H1 (cell line): ENCODE measurements at regions not wholly inside any gene's neighbourhood (a gene's known extent, or its start where the extent isn't known, plus 50 kb on each side); places are given as distances from the start of the nearest gene placed in this dataset.

Experiments used
- CTCF ChIA-PET: fragments of 300-600 bp; sonication (Branson Sonifier 250); formaldehyde crosslinking; loops from one replicate; lab custom pipeline; 2021; ENCODE audit not compliant: partially characterized antibody; lab: Charles Lee
- POLR2A ChIA-PET: fragments of 300-600 bp; sonication (Branson Sonifier 250); formaldehyde crosslinking; loops from one replicate; lab custom pipeline; 2021; ENCODE audit warnings: inconsistent platforms; ENCODE audit not compliant: partially characterized antibody; lab: Charles Lee
- DNase-seq, 2 experiments: peaks; one replicate each; pipeline versions ENCODE4 v3.0.0 to v3.0.0-alpha.2; 2010 to 2022; ENCODE audit warnings: low spot score in 2 of 2, low read depth in 1 of 2, mixed read lengths in 1 of 2
- FAIRE-seq: peaks from 2 replicates; lab custom pipeline; 2011; peaks lifted over from hg19 to GRCh38; lab: Jason Lieb, UNC
- H2AFZ ChIP-seq: 2 replicates; pipeline ENCODE4 v1.8.1; 2012; ENCODE audit warnings: low read length, inconsistent platforms
- H2AK5ac ChIP-seq: 2 replicates; pipeline ENCODE4 v1.6.1; 2013; ENCODE audit warnings: low read depth, low read length
- H2BK120ac ChIP-seq: replicated peaks from 2 replicates; pipeline ENCODE3; 2013; ENCODE audit warnings: low read depth, low read length, inconsistent platforms
- H2BK12ac ChIP-seq: 2 replicates; pipeline ENCODE4 v1.6.1; 2013; ENCODE audit warnings: low read depth, low read length
- H2BK15ac ChIP-seq: 2 replicates; pipeline ENCODE4 v1.6.1; 2013; ENCODE audit warnings: low read length
- H2BK20ac ChIP-seq: 2 replicates; pipeline ENCODE4 v1.6.1; 2013; ENCODE audit warnings: low read length
- H2BK5ac ChIP-seq: 2 replicates; pipeline ENCODE4 v1.6.1; 2013; ENCODE audit warnings: low read depth, low read length
- H3K14ac ChIP-seq: 2 replicates; pipeline ENCODE4 v1.6.1; 2013; ENCODE audit warnings: inconsistent platforms; ENCODE audit not compliant: insufficient read length
- H3K18ac ChIP-seq: 2 replicates; pipeline ENCODE4 v1.6.1; 2013; ENCODE audit warnings: low read length; ENCODE audit errors: extremely low read depth
- H3K23ac ChIP-seq: 2 replicates; pipeline ENCODE4 v1.6.1; 2013; ENCODE audit warnings: inconsistent platforms; ENCODE audit not compliant: insufficient read length
- H3K23me2 ChIP-seq: 2 replicates; pipeline ENCODE4 v1.6.1; 2013; ENCODE audit warnings: low read depth, low read length
- H3K27ac ChIP-seq: 2 replicates; pipeline ENCODE4 v1.6.1; 2011; ENCODE audit warnings: low read depth, low read length, inconsistent platforms
- H3K27me3 ChIP-seq, 4 experiments: replicated peaks in 1 of 4; 1 replicate in 1 of 4; 2 replicates in 3 of 4; pipeline versions ENCODE4 v1.6.1 to v1.8.1; 2011 to 2013; ENCODE audit warnings: low read length in 3 of 4, mild to moderate bottlenecking in 3 of 4, inconsistent platforms in 2 of 4, mixed read lengths in 2 of 4, moderate library complexity in 1 of 4; ENCODE audit not compliant: control insufficient read depth in 3 of 4, insufficient read depth in 3 of 4; ENCODE audit errors: extremely low read depth in 1 of 4
- H3K36me3 ChIP-seq, 4 experiments: 2 replicates each; pipeline versions ENCODE4 v1.6.1 to v1.8.1; 2011 to 2013; ENCODE audit warnings: mild to moderate bottlenecking in 4 of 4, low read length in 3 of 4, moderate library complexity in 2 of 4, control low read depth in 1 of 4, inconsistent platforms in 1 of 4; ENCODE audit not compliant: insufficient read depth in 4 of 4, control insufficient read depth in 2 of 4
- H3K4ac ChIP-seq: replicated peaks from 2 replicates; pipeline ENCODE3; 2013; ENCODE audit warnings: low read length, low read depth, mixed read lengths, inconsistent platforms; ENCODE audit not compliant: insufficient read length
- H3K4me1 ChIP-seq, 4 experiments: replicated peaks in 1 of 4; 1 replicate in 1 of 4; 2 replicates in 3 of 4; pipeline versions ENCODE4 v1.6.1 to v1.8.1; 2011 to 2013; ENCODE audit warnings: low read length in 3 of 4, inconsistent platforms in 2 of 4, mixed read lengths in 1 of 4; ENCODE audit not compliant: insufficient read depth in 4 of 4, control insufficient read depth in 3 of 4
- H3K4me2 ChIP-seq, 2 experiments: 2 replicates each; pipeline versions ENCODE4 v1.6.1 to v1.8.1; 2011 to 2013; ENCODE audit warnings: low read depth in 2 of 2, low read length in 2 of 2, control low read depth in 1 of 2, inconsistent platforms in 1 of 2, mild to moderate bottlenecking in 1 of 2; ENCODE audit not compliant: insufficient read depth in 1 of 2
- H3K4me3 ChIP-seq, 4 experiments: fragments of 200-600, 300-600 bp in 1 of 4; sonication (generic), shearing (Covaris generic), sonication (Bioruptor Twin) in 1 of 4; 2 replicates each; pipeline versions ENCODE4 v1.5.1 to v1.8.1; 2011 to 2016; ENCODE audit warnings: low read length in 4 of 4, low read depth in 3 of 4, control low read depth in 2 of 4, inconsistent platforms in 2 of 4, mild to moderate bottlenecking in 2 of 4, mixed read lengths in 1 of 4, moderate library complexity in 1 of 4; ENCODE audit not compliant: insufficient read depth in 2 of 4; ENCODE audit errors: extremely low read depth in 1 of 4
- H3K56ac ChIP-seq: replicated peaks from 2 replicates; pipeline ENCODE3; 2013; ENCODE audit warnings: low read depth, mild to moderate bottlenecking, mixed read lengths, low read length, inconsistent platforms; ENCODE audit not compliant: insufficient read length
- H3K79me1 ChIP-seq: 2 replicates; pipeline ENCODE4 v1.6.1; 2013; ENCODE audit warnings: low read depth, low read length, control low read depth
- H3K79me2 ChIP-seq, 2 experiments: 2 replicates each; pipeline versions ENCODE4 v1.6.1 to v1.8.1; 2012 to 2013; ENCODE audit warnings: low read length in 2 of 2, mild to moderate bottlenecking in 2 of 2, inconsistent platforms in 1 of 2; ENCODE audit not compliant: insufficient read depth in 2 of 2, control insufficient read depth in 1 of 2
- H3K9ac ChIP-seq, 4 experiments: replicated peaks in 1 of 4; 1 replicate in 1 of 4; 2 replicates in 3 of 4; pipeline versions ENCODE4 v1.6.1 to v1.8.1; 2011 to 2013; ENCODE audit warnings: low read depth in 3 of 4, low read length in 3 of 4, control low read depth in 2 of 4, mild to moderate bottlenecking in 2 of 4, moderate library complexity in 2 of 4, inconsistent platforms in 1 of 4; ENCODE audit errors: extremely low read depth in 1 of 4
- H3K9me3 ChIP-seq, 2 experiments: 2 replicates each; pipeline versions ENCODE4 v1.6.1 to v1.8.1; 2012 to 2013; ENCODE audit warnings: mild to moderate bottlenecking in 2 of 2, moderate library complexity in 2 of 2, control low read depth in 1 of 2, inconsistent platforms in 1 of 2, low read depth in 1 of 2, low read length in 1 of 2, mixed read lengths in 1 of 2; ENCODE audit not compliant: insufficient read depth in 2 of 2
- H4K20me1 ChIP-seq, 2 experiments: replicated peaks in 1 of 2; 2 replicates each; pipeline versions ENCODE3 to v1.8.1; 2011 to 2013; ENCODE audit warnings: inconsistent platforms in 2 of 2, low read length in 2 of 2, mild to moderate bottlenecking in 1 of 2; ENCODE audit not compliant: insufficient read depth in 2 of 2, control insufficient read depth in 1 of 2
- H4K5ac ChIP-seq: 2 replicates; pipeline ENCODE4 v1.6.1; 2013; ENCODE audit warnings: low read length, low read depth, mixed read lengths, inconsistent platforms; ENCODE audit not compliant: insufficient read length
- H4K8ac ChIP-seq: 2 replicates; pipeline ENCODE4 v1.8.0; 2013; ENCODE audit warnings: mild to moderate bottlenecking, moderate library complexity, low read length, inconsistent platforms; ENCODE audit not compliant: insufficient read depth; ENCODE audit errors: extremely low read depth
- H4K91ac ChIP-seq: replicated peaks from 2 replicates; pipeline ENCODE3; 2013; ENCODE audit warnings: low read length, mixed read lengths, inconsistent platforms; ENCODE audit not compliant: insufficient read length
- CBX8 ChIP-seq: fragments of 300-800, 300-1000 bp; sonication (generic); IDR thresholded peaks from 2 replicates; pipeline ENCODE4 v1.7.1; 2016; ENCODE audit warnings: low read depth, low read length, borderline replicate concordance
- EGR1 ChIP-seq: IDR thresholded peaks from 2 replicates; pipeline ENCODE4 v1.6.1; 2011; ENCODE audit warnings: low read depth, low read length, borderline replicate concordance
- GABPA ChIP-seq: IDR thresholded peaks from 2 replicates; pipeline ENCODE4 v1.6.1; 2011; ENCODE audit warnings: mild to moderate bottlenecking, low read length, moderate library complexity, borderline replicate concordance; ENCODE audit not compliant: insufficient read depth
- GTF2F1 ChIP-seq: IDR thresholded peaks from 2 replicates; pipeline ENCODE4 v1.6.1; 2012; ENCODE audit warnings: low read depth, low read length, improper control_type of control experiment, borderline replicate concordance
- HDAC2 ChIP-seq, 2 experiments: fragments of 300-600 bp in 1 of 2; sonication (generic) in 1 of 2; IDR thresholded peaks; 2 replicates each; pipeline ENCODE4 v1.6.1; 2011 to 2012; ENCODE audit warnings: low read depth in 2 of 2, low read length in 2 of 2, mild to moderate bottlenecking in 2 of 2, moderate library complexity in 2 of 2, borderline replicate concordance in 1 of 2, inconsistent platforms in 1 of 2
- MAFK ChIP-seq: IDR thresholded peaks from 2 replicates; pipeline ENCODE4 v1.6.1; 2012; ENCODE audit warnings: low read depth, mild to moderate bottlenecking, improper control_type of control experiment, low read length
- NRF1 ChIP-seq: IDR thresholded peaks from 2 replicates; pipeline ENCODE4 v1.6.1; 2011; ENCODE audit warnings: mild to moderate bottlenecking, low read depth, low read length, improper control_type of control experiment
- RAD21 ChIP-seq, 2 experiments: IDR thresholded peaks in 1 of 2; conservative IDR thresholded peaks in 1 of 2; 2 replicates each; pipeline ENCODE4 v1.6.1; 2011; ENCODE audit warnings: low read depth in 2 of 2, low read length in 2 of 2, improper control_type of control experiment in 1 of 2, inconsistent platforms in 1 of 2, mild to moderate bottlenecking in 1 of 2, moderate library complexity in 1 of 2
- SAP30 ChIP-seq: fragments of 300-600 bp; sonication (generic); IDR thresholded peaks from 2 replicates; pipeline ENCODE4 v1.7.1; 2012; ENCODE audit warnings: low read length, moderate library complexity, mild to moderate bottlenecking, inconsistent platforms; ENCODE audit not compliant: insufficient read depth, insufficient replicate concordance
- SP1 ChIP-seq: IDR thresholded peaks from 2 replicates; pipeline ENCODE4 v1.6.1; 2011; ENCODE audit warnings: low read depth, low read length
- TEAD4 ChIP-seq: IDR thresholded peaks from 2 replicates; pipeline ENCODE4 v1.6.1; 2012; ENCODE audit warnings: low read depth, low read length, inconsistent platforms, mixed read lengths
- USF2 ChIP-seq: IDR thresholded peaks from 2 replicates; pipeline ENCODE4 v1.6.1; 2011; ENCODE audit warnings: low read length, improper control_type of control experiment
- WGBS, 2 experiments: shearing (Covaris generic) in 1 of 2; methylation state at CpG; one replicate each; pipeline versions ENCODE4 v1.1.6 to v1.1.7; 2013 to 2015; ENCODE audit warnings: low lambda C conversion rate in 2 of 2, mixed read lengths in 2 of 2, inconsistent platforms in 1 of 2, low coverage in 1 of 2, missing lambda C conversion rate in 1 of 2; ENCODE audit not compliant: insufficient replicate concordance in 2 of 2, insufficient coverage in 1 of 2, insufficient read length in 1 of 2; ENCODE audit errors: extremely low coverage in 1 of 2, missing lambda C conversion rate in 1 of 2; 5-methylcytosine and 5-hydroxymethylcytosine counted together

DNA sequence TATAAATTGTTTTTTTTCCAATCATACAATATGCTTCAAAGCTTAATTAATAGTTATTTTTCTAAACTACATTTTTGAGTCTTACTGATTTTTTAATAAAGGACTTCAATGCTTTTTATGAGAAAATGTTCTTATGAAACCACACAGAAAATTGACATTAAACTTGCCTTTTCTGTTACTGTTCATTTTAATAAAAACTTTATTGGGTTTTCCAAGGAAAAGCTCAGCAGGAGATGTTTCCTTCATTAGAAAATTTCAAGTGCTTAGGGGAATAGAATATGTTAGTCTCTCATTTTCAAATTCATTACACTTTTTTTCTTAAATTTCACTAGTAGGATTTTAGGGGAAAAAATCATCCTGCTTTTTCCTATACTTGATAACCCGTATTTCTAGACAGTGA is 711.4 kb downstream of the DIPK2A start:
- FAIRE-seq (no peak), DNase-seq (no peak)
- Histone ChIP-seq H2AK5ac (no peak overlapping the region), H3K18ac (no peak overlapping the region), H4K5ac (no peak overlapping the region), H2BK20ac (no peak overlapping the region), H3K23me2 (no peaks in the 10 kb centered on the region), H3K23ac (no peak overlapping the region), H2BK120ac (no peak overlapping the region), H4K8ac (no peak overlapping the region), H3K4me1 (no peaks in the 10 kb centered on the region), H3K4me3 (no peak overlapping the region), H2BK5ac (no peak overlapping the region), H3K56ac (no peak overlapping the region), H2BK12ac (no peak overlapping the region), H3K9ac (no peak overlapping the region), H3K79me2 (no peaks in the 10 kb centered on the region), H3K4me2 (no peak overlapping the region), H4K20me1 (no peaks in the 10 kb centered on the region), H3K27me3 (no peaks in the 10 kb centered on the region), H3K9me3 (peaks cover 0 to 5% of the 10 kb centered on the region in 2 experiments; a peak in 1 of 4 replicates), H3K4ac (no peak overlapping the region), H4K91ac (no peak overlapping the region), H3K27ac (no peak overlapping the region), H2AFZ (no peak overlapping the region), H3K36me3 (no peaks in the 10 kb centered on the region), H3K79me1 (no peaks in the 10 kb centered on the region), H2BK15ac (no peak overlapping the region), H3K14ac (no peak overlapping the region)
- CTCF ChIA-PET: no interaction called here
- POLR2A ChIA-PET: no interaction called here
- no peak for TF ChIP-seq EGR1
- no peak for TF ChIP-seq USF2
- no peak for TF ChIP-seq TEAD4
- no peak for TF ChIP-seq CBX8
- no peak for TF ChIP-seq MAFK
- no peak for TF ChIP-seq SAP30
- TF ChIP-seq SP1: no peak
- no peak for TF ChIP-seq HDAC2 (IDR thresholded peaks at IDR 0.05; ENCODE audit: borderline replicate concordance in 1 of 2, low read depth in 2 of 2, low read length in 2 of 2)
- no peak for TF ChIP-seq GTF2F1
- no peak for TF ChIP-seq NRF1
- no peak for TF ChIP-seq GABPA
- no peak for TF ChIP-seq RAD21 (IDR thresholded peaks at IDR 0.05 in 1 of 2, conservative IDR thresholded peaks at IDR 0.05 in 1 of 2; ENCODE audit: low read depth in 2 of 2, low read length in 2 of 2)
- 84% methylated on average over 1 of the region's 1 CpG; no CpG with 5 or more reads in 1 of the 2 experiments for WGBS, 2 experiments
